ENCODE measurements at regions not wholly inside any gene's neighbourhood (a gene's known extent, or its start where the extent isn't known, plus 50 kb on each side); places are given as distances from the start of the nearest gene placed in this dataset.

DNA sequence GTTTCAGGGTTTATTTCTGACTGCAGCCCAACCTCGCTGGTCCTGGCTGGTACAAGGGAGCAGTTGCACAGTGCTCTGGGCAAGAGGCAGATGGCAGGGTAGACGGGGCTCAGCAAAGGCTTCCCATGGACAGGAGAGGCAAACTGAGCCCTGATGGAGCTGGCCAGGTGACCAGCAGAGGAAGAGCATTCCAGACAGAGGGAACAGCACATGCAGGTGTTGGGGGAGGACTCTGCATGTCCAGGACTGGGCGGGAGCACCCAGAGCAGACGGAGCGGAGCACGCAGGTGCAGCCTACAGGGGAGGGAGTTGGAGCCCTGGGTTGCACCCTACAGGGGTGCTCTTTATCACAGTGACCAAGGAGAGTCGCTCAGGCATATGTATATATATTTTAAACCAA, 285.3 kb downstream of the FOXL1 start:
- TF ChIP-seq, protein P1, sequence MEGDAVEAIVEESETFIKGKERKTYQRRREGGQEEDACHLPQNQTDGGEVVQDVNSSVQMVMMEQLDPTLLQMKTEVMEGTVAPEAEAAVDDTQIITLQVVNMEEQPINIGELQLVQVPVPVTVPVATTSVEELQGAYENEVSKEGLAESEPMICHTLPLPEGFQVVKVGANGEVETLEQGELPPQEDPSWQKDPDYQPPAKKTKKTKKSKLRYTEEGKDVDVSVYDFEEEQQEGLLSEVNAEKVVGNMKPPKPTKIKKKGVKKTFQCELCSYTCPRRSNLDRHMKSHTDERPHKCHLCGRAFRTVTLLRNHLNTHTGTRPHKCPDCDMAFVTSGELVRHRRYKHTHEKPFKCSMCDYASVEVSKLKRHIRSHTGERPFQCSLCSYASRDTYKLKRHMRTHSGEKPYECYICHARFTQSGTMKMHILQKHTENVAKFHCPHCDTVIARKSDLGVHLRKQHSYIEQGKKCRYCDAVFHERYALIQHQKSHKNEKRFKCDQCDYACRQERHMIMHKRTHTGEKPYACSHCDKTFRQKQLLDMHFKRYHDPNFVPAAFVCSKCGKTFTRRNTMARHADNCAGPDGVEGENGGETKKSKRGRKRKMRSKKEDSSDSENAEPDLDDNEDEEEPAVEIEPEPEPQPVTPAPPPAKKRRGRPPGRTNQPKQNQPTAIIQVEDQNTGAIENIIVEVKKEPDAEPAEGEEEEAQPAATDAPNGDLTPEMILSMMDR (IDR thresholded peaks at IDR 0.05; ENCODE audit: low read depth, low read length, missing input control), result no peak
- no peak for TF ChIP-seq HNF4A (conservative IDR thresholded peaks at IDR 0.05)
- no peak for TF ChIP-seq RXRA (IDR thresholded peaks at IDR 0.05)
- TF ChIP-seq EGR1 (IDR thresholded peaks at IDR 0.05; ENCODE audit: low read depth in 2 of 2), result no peak

Data from liver (tissue), 3 donors.